Iris pigment epithelial cell (primary cell): ENCODE measurements at regions not wholly inside any gene's neighbourhood (a gene's known extent, or its start where the extent isn't known, plus 50 kb on each side); places are given as distances from the start of the nearest gene placed in this dataset.
A peak's percentile ranks its signal among the peaks of the same experiment; 100 is the strongest.

Experiments used
- DNase-seq: peaks from one replicate; pipeline ENCODE4 v3.0.0-alpha.2; 2011; ENCODE audit warnings: low read depth

- no peak for DNase-seq
Measured at GRCh38 chr15:62547584-62547983, 382.5 kb upstream of the C2CD4B start.

- peak; percentile 57 for DNase-seq
Measured at GRCh38 chr15:62549345-62549970, 384.4 kb upstream of the C2CD4B start.

- DNase-seq, result no peak
Measured at GRCh38 chr15:62550106-62550505, 385.0 kb upstream of the C2CD4B start.

- peak; percentile 7 for DNase-seq
Measured at GRCh38 chr15:62552444-62552843, 387.4 kb upstream of the C2CD4B start.

GRCh38 chr15:62553911-62554563 is 389.0 kb upstream of the C2CD4B start:
- DNase-seq, result no peak

- DNase-seq, result peak; percentile 8
Measured at GRCh38 chr15:62558640-62559380, 393.7 kb upstream of the C2CD4B start.

- no peak for DNase-seq
Measured at GRCh38 chr15:62559381-62559733, 394.3 kb upstream of the C2CD4B start.

GRCh38 chr15:62561059-62561519 is 396.0 kb upstream of the C2CD4B start:
- DNase-seq, result no peak

GRCh38 chr15:62561571-62561970 is 396.5 kb upstream of the C2CD4B start:
- DNase-seq, result no peak

- DNase-seq, result no peak
Measured at GRCh38 chr15:62564886-62565633, 400.0 kb upstream of the C2CD4B start.

- DNase-seq, result no peak
Measured at GRCh38 chr15:62565634-62566026, 400.5 kb upstream of the C2CD4B start.

- DNase-seq, result no peak
Measured at GRCh38 chr15:62566248-62566647, 401.2 kb upstream of the C2CD4B start.

GRCh38 chr15:62567501-62567900 is 402.4 kb upstream of the C2CD4B start:
- DNase-seq, result no peak

GRCh38 chr15:62568004-62568403 is 402.9 kb upstream of the C2CD4B start:
- DNase-seq, result no peak

GRCh38 chr15:62568702-62569101 is 403.6 kb upstream of the C2CD4B start:
- DNase-seq, result no peak

- peak; percentile 75 for DNase-seq
Measured at GRCh38 chr15:62569460-62570404, 404.6 kb upstream of the C2CD4B start.

- DNase-seq, result no peak
Measured at GRCh38 chr15:62570405-62570783, 405.3 kb upstream of the C2CD4B start.

GRCh38 chr15:62571072-62571471 is 406.0 kb upstream of the C2CD4B start:
- DNase-seq, result no peak

- no peak for DNase-seq
Measured at GRCh38 chr15:62572797-62573196, 407.7 kb upstream of the C2CD4B start.

GRCh38 chr15:62573876-62574275 is 408.8 kb upstream of the C2CD4B start:
- no peak for DNase-seq

- no peak for DNase-seq
Measured at GRCh38 chr15:62578546-62578945, 413.5 kb upstream of the C2CD4B start.
